Activated CD4-positive, alpha-beta T cell treated with anti-CD3 and anti-CD28 coated beads for 36 hours (primary cell): ENCODE measurements at regions not wholly inside any gene's neighbourhood (a gene's known extent, or its start where the extent isn't known, plus 50 kb on each side); places are given as distances from the start of the nearest gene placed in this dataset.
"Not testable (repeated sequence)": the region's sequence is repeated elsewhere in the genome, so short reads cannot be mapped to it uniquely, and the experiment has no call there.

ENCODE experiments used
- ATAC-seq: fragments of 200-7000 bp; cut with Tn5 transposase; one replicate; pipeline ENCODE4 v1.10.0; 2021; ENCODE audit warnings: mild to moderate bottlenecking, moderate library complexity
- CTCF ChIA-PET: fragments of 350-600 bp; sonication (Branson Sonifier 250); formaldehyde crosslinking; loops from one replicate; lab custom pipeline; 2021; ENCODE audit warnings: antibody characterized with exemption; lab: Charles Lee
- POLR2A ChIA-PET: fragments of 350-600 bp; sonication (Branson Sonifier 250); formaldehyde crosslinking; loops from one replicate; lab custom pipeline; 2021; ENCODE audit warnings: antibody characterized with exemption, inconsistent platforms; lab: Charles Lee
- DNase-seq: peaks from one replicate; pipeline ENCODE4 v3.0.0-alpha.2; 2020
- H3K27ac Mint-ChIP-seq: one replicate; pipeline ENCODE4 v1.8.0; 2021; ENCODE audit warnings: mixed read lengths
- H3K27me3 Mint-ChIP-seq: one replicate; pipeline ENCODE4 v1.8.0; 2021; ENCODE audit warnings: mixed read lengths
- H3K36me3 Mint-ChIP-seq: one replicate; pipeline ENCODE4 v1.8.0; 2021; ENCODE audit warnings: low read depth, mixed read lengths
- H3K4me1 Mint-ChIP-seq: one replicate; pipeline ENCODE4 v1.8.0; 2021; ENCODE audit warnings: mixed read lengths
- H3K4me3 Mint-ChIP-seq: one replicate; pipeline ENCODE4 v1.8.0; 2021; ENCODE audit warnings: mild to moderate bottlenecking, moderate library complexity, mixed read lengths
- H3K9me3 Mint-ChIP-seq: one replicate; pipeline ENCODE4 v1.8.0; 2021; ENCODE audit warnings: low read depth, mixed read lengths
- intact Hi-C, 2 experiments: fragments of 100-400 bp; cut with DNase I in 1 of 2; cut with micrococcal nuclease in 1 of 2; formaldehyde crosslinking; loops; one replicate each; pipeline versions ENCODE4 v1.14.2 to v1.15.1; 2022 to 2024; cut with DNase I, micrococcal nuclease

DNA sequence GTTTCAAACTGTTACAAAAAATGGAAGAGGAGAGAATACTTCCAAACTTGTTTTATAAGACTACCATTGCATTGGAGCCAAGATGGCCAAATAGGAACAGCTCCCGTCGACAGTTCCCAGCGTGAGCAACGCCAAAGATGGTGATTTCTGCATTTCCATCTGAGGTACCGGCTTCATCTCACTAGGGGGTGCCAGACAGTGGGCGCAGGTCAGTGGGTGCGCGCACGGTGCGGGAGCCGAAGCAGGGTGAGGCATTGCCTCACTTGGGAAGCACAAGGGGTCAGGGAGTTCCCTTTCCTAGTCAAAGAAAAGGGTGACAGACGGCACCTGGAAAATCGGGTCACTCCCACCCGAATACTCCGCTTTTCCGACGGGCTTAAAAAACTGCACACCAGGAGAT, 149.7 kb upstream of the POF1B start:
- H3K4me1 Mint-ChIP-seq, POLR2A ChIA-PET, DNase-seq, CTCF ChIA-PET, H3K36me3 Mint-ChIP-seq, intact Hi-C loops, H3K27me3 Mint-ChIP-seq, H3K9me3 Mint-ChIP-seq, H3K27ac Mint-ChIP-seq, H3K4me3 Mint-ChIP-seq, ATAC-seq: not testable (repeated sequence)

DNA sequence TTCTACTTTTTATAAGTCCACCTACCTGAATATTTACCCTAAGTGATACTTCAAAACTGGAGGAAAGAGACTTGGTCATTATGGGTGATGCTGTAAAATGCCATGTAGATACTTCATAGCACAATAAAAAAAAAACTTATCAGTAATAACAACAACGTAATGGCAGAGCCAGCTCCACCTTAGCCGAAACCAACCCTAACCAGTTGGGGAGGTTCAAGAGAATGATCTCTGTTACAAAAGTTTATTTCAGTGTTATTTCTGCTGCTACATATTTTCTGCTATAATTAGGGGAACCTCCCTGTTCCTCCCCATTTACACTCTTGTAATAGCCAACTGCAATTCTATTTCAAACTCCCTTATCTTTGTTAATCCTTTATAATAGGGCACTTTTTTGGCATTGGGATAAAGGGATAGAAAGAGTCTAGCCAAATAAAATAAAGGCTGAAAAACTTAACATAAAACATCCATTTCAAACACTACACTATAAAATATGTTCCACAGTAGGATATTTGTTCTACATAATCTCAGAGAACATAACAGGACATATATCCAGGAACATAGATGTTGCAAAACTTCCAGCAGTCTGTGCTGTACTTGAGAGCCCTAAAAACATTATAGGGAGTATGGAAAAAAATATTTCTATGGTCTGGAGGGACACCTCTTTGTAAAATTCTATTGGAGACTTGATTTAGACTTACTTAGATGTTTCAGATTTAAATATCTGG, 138.7 kb upstream of the POF1B start:
- H3K36me3 Mint-ChIP-seq: no peaks in the 10 kb centered on the region
- no peaks in the 10 kb centered on the region for H3K9me3 Mint-ChIP-seq
- intact Hi-C loops: no loop called here
- no peak for DNase-seq
- no peak overlapping the region for H3K4me3 Mint-ChIP-seq
- no peaks in the 10 kb centered on the region for H3K4me1 Mint-ChIP-seq
- ChIA-PET CTCF (no interaction called here), POLR2A (no interaction called here)
- no peak for ATAC-seq
- no peak overlapping the region for H3K27ac Mint-ChIP-seq
- no peaks in the 10 kb centered on the region for H3K27me3 Mint-ChIP-seq

DNA sequence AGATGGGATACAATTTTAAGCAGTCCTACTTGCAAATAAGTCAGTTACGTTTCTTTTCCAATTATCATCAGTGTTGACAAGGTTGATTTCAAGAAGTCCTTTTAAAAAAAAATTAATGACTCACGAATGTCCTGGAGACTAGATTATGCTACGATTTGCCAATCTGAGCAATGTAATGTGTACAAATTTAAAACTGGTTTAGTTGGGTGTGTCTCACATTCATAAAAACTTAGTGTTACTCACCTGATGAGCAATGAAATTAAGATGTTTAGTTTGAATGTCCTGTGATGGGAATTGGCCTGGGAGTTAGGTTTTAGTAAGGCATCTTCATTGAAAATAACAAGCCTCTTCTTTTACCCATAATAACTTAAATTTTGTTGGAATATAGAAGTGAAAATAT, 136.7 kb upstream of the POF1B start:
- no peak overlapping the region for H3K4me3 Mint-ChIP-seq
- H3K9me3 Mint-ChIP-seq: no peaks in the 10 kb centered on the region
- ChIA-PET CTCF (no interaction called here), POLR2A (no interaction called here)
- intact Hi-C loops: no loop called here
- no peak overlapping the region for H3K27ac Mint-ChIP-seq
- DNase-seq (no peak), ATAC-seq (no peak)
- H3K36me3 Mint-ChIP-seq: no peaks in the 10 kb centered on the region
- H3K27me3 Mint-ChIP-seq: no peaks in the 10 kb centered on the region
- H3K4me1 Mint-ChIP-seq: no peaks in the 10 kb centered on the region

DNA sequence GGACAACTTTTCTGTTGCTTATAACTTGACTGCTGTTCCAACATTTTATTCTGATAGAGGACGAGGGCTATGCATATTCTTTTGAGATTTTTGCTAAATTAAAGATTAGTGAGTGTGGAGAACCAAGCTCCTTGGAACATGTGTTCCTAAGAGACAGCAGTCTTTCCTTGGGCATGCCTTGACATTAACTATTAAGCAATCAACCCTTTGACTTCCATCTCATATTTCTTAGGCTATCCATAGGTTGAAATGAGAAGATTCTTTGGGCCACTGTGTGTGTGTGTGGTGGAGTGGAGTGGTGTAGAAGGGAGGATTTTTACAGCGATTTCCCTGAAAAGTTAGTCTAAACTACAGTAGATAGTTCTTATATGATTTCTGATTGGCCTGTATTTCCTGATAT, 127.4 kb upstream of the POF1B start:
- H3K9me3 Mint-ChIP-seq: no peaks in the 10 kb centered on the region
- CTCF ChIA-PET: no interaction called here
- no peak overlapping the region for H3K27ac Mint-ChIP-seq

DNA sequence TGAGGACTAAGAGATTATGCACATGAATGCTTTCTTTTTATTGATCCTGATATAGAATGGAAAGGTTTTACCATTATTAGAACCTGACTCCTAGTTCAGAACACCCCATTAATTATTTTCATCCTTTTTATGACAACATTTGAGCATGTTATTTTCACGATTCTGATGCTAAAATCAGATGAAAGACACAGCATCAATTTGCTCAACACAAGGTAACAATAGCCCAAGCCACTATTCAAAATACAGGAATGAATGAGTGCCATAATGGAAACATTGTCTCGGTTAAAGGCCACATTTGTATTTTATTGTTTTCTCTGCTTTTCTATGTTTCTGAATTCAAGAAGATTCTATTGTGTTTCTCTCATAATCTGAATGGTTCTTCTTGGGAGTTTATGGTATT, 126.3 kb upstream of the POF1B start:
- ChIA-PET CTCF (no interaction called here), POLR2A (no interaction called here)
- no peaks in the 10 kb centered on the region for H3K36me3 Mint-ChIP-seq
- no peak overlapping the region for H3K27ac Mint-ChIP-seq
- ATAC-seq (no peak), DNase-seq (no peak)
- no peak overlapping the region for H3K4me3 Mint-ChIP-seq
- H3K4me1 Mint-ChIP-seq: no peaks in the 10 kb centered on the region
- intact Hi-C loops: no loop called here
- H3K27me3 Mint-ChIP-seq: no peaks in the 10 kb centered on the region
- no peaks in the 10 kb centered on the region for H3K9me3 Mint-ChIP-seq

More for the DNA sequence above, 127.4 kb upstream of the POF1B start:
- intact Hi-C loops: no loop called here
- POLR2A ChIA-PET: no interaction called here
- DNase-seq: no peak
- ATAC-seq: no peak
- Mint-ChIP-seq H3K36me3 (no peaks in the 10 kb centered on the region), H3K27me3 (no peaks in the 10 kb centered on the region), H3K4me1 (no peaks in the 10 kb centered on the region), H3K4me3 (no peak overlapping the region)

DNA sequence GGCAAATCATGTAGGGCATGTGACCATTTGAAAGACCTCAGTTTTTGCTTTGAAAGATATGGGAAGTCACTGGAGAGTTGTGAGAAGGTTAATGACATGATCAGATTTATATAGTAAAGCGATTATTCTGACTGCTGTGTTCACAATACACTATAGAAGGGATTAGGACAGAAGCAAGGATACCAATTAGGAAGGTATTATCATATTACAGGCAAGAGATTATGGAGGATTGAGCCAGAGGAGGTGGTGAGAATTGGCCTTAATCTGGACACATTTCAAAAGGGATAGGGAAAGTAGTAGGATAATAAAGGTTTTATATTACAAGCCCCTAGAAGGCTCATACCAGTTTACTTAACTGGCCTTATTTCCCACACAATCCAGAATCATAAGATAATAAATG, 124.9 kb upstream of the POF1B start:
- DNase-seq (no peak), ATAC-seq (no peak)
- Mint-ChIP-seq H3K4me3 (no peak overlapping the region), H3K27ac (no peak overlapping the region), H3K9me3 (no peaks in the 10 kb centered on the region), H3K27me3 (no peaks in the 10 kb centered on the region), H3K36me3 (no peaks in the 10 kb centered on the region), H3K4me1 (no peaks in the 10 kb centered on the region)
- intact Hi-C loops: no loop called here
- ChIA-PET CTCF (no interaction called here), POLR2A (no interaction called here)

DNA sequence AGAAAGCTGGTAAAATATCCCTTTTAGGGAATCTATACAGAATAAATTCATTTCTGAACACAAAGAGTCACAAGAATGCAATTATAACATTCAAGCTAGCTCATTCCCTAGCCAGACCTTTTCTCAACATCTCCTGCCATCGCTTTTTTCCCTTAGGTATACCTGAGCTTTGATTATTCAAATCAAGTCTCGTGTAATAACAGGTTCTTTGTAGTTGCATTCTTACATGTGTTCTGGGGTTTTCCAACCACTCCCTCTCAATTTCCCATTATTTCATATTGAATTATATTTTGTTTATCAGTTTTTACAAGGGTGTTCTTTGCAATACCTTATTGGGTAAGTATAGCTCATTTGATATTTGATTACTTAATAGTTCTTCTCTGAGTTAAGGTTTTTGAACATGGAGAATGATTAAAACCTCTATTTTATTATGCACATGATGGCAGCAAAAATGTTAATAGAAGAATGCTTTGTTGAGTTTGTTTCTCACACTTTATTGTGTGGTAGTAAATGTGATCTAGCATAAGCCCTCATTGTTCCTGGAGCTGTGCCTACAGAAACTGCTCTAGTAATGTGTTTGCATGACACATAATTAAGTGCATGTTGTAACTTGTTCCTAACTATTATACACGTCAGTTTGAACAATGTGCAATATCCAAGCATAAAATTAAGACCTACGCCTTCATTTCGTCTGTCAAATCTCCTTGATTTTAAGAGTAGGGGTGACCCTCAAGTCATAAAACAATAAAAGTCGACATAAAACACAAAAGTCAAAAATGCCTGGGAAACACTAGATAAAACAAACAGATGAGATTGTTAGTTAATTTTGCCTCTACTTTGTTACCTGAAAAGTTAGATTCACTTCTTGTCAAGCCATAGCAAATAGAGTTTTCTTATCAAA, 124.0 kb upstream of the POF1B start:
- ChIA-PET CTCF (no interaction called here), POLR2A (no interaction called here)
- DNase-seq (no peak), ATAC-seq (no peak)
- intact Hi-C loops: no loop called here
- no peaks in the 10 kb centered on the region for H3K4me1 Mint-ChIP-seq
- H3K27ac Mint-ChIP-seq: no peak overlapping the region
- no peaks in the 10 kb centered on the region for H3K27me3 Mint-ChIP-seq
- no peaks in the 10 kb centered on the region for H3K9me3 Mint-ChIP-seq
- H3K4me3 Mint-ChIP-seq: no peak overlapping the region
- H3K36me3 Mint-ChIP-seq: no peaks in the 10 kb centered on the region

DNA sequence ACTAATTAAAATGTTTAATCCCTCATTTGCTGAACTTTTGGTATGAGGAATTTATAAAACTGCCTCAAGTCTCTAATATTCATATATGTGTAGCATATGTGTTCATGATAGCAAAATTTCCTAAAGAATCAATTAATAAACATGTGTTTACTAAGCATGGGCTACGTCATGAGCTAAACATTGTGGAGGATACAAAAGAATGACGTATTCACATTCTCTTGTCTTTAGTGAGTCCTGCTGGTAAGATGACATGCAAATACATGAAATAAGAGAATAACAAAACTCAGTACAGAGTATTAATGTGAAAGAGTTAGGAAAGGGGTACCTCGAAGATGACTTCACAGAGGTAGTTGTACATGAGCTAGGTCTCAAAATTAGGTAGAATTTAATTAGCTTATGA, 121.9 kb upstream of the POF1B start:
- intact Hi-C loops: no loop called here
- no peaks in the 10 kb centered on the region for H3K36me3 Mint-ChIP-seq

DNA sequence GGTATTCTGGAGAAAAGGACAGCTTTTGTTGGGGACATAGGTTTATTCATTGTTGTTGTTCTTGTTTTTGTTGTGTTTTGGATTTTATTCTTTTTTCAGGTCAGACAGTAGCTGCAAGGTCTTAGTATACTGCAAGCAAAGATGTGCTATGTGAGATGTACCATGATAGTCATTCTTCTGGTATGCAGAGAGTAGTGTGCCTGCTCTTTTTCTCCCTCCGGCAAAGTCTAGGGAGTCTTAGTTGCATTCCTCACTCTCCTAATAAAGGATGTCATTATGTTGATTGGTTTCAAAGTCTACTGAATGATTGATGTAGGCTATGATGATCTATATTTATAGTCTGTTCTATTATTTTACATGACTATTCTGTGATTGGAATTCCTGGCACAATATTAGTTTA, 119.9 kb upstream of the POF1B start:
- ATAC-seq (no peak), DNase-seq (no peak)
- POLR2A ChIA-PET: no interaction called here
- Mint-ChIP-seq H3K9me3 (no peaks in the 10 kb centered on the region), H3K4me1 (no peaks in the 10 kb centered on the region), H3K36me3 (no peaks in the 10 kb centered on the region), H3K27me3 (no peaks in the 10 kb centered on the region), H3K27ac (no peak overlapping the region), H3K4me3 (no peak overlapping the region)
- CTCF ChIA-PET: no interaction called here
- intact Hi-C loops: no loop called here

More for the DNA sequence above, 121.9 kb upstream of the POF1B start:
- H3K27me3 Mint-ChIP-seq: no peaks in the 10 kb centered on the region
- no peaks in the 10 kb centered on the region for H3K4me1 Mint-ChIP-seq
- no peaks in the 10 kb centered on the region for H3K9me3 Mint-ChIP-seq
- ATAC-seq: no peak
- ChIA-PET POLR2A (no interaction called here), CTCF (no interaction called here)
- H3K27ac Mint-ChIP-seq: no peak overlapping the region
- no peak for DNase-seq
- H3K4me3 Mint-ChIP-seq: no peak overlapping the region

DNA sequence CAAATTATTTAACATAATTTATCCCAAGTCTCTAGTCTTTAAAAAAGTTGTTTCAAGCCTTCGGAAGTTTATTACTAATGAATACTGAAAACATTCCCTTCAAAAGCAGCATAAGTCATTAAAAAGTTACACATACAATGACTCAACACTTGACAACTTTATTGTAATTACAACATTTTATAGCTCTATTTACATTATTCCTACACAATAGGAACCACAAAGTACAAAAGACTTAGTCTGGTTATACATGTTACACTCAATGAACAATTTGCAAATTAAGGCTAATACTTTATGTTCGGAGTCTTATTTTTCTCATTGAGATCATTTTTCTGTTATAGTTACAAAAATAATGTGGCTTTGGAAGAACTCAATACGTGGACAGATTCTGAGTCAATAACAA, 114.4 kb upstream of the POF1B start:
- Mint-ChIP-seq H3K4me3 (no peak overlapping the region), H3K36me3 (no peaks in the 10 kb centered on the region), H3K9me3 (no peaks in the 10 kb centered on the region), H3K27ac (no peak overlapping the region), H3K4me1 (no peaks in the 10 kb centered on the region), H3K27me3 (no peaks in the 10 kb centered on the region)
- ChIA-PET POLR2A (no interaction called here), CTCF (no interaction called here)
- DNase-seq (no peak), ATAC-seq (no peak)
- intact Hi-C loops: no loop called here

DNA sequence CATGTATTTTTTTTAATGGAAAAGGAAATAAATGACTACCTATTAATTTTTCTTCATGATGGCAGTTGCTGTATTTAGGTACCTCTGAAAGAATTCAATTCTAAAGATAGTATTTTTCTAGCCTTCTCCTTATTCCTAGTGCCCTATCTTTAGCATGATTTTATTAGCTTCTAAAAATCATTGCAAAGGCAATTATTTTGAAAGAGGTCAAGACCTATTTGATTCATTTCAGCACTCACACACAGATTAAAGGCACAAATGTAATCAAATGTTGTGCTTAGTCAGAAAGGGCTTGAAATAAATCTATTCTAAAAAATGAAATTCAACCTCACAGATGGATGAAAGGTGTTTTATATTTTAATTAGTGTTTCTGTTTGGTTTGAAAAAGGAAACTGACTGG, 74.8 kb upstream of the POF1B start:
- no peak overlapping the region for H3K27ac Mint-ChIP-seq
- ChIA-PET CTCF (no interaction called here), POLR2A (no interaction called here)
- intact Hi-C loops: no loop called here
- DNase-seq (no peak), ATAC-seq (no peak)
- H3K4me1 Mint-ChIP-seq: no peaks in the 10 kb centered on the region
- H3K36me3 Mint-ChIP-seq: no peaks in the 10 kb centered on the region
- H3K27me3 Mint-ChIP-seq: no peaks in the 10 kb centered on the region
- no peak overlapping the region for H3K4me3 Mint-ChIP-seq
- no peaks in the 10 kb centered on the region for H3K9me3 Mint-ChIP-seq

DNA sequence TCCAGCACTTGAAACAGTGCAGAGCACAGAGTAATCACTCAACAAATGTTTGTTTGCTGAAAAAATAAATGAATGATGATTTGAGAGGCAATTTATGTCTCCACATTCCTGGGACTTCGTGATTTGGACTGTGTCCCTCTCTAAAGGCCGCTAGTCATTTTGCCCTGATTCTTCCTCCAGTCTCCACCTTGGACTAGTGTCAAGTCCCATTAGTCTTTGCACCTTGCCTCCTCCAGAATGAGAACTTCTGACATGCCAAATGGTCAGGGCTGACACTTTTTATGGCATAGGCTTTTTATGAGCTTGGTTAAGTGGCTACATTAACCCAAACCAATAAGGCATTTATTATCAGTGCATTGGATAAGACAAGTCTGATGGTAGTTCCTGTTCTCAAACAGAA, 65.1 kb upstream of the POF1B start:
- H3K36me3 Mint-ChIP-seq: no peaks in the 10 kb centered on the region
- no peaks in the 10 kb centered on the region for H3K4me1 Mint-ChIP-seq
- no peaks in the 10 kb centered on the region for H3K27me3 Mint-ChIP-seq
- H3K9me3 Mint-ChIP-seq: peaks cover 7% of the 10 kb centered on the region
- ATAC-seq (no peak), DNase-seq (no peak)
- no peak overlapping the region for H3K4me3 Mint-ChIP-seq
- POLR2A ChIA-PET: no interaction called here
- intact Hi-C loops: no loop called here
- CTCF ChIA-PET: no interaction called here
- no peak overlapping the region for H3K27ac Mint-ChIP-seq
